Thyroid gland (tissue), 4 donors: ENCODE measurements at regions not wholly inside any gene's neighbourhood (a gene's known extent, or its start where the extent isn't known, plus 50 kb on each side); places are given as distances from the start of the nearest gene placed in this dataset.

ENCODE experiments used
- POLR2A ChIP-seq, 2 donors: fragments of 450-650 bp; IDR thresholded peaks; one replicate each; pipeline ENCODE4 v1.6.1; 2017; ENCODE audit warnings: antibody characterized with exemption in 2 of 2, mild to moderate bottlenecking in 2 of 2, moderate library complexity in 1 of 2
- TF ChIP-seq, protein P1 (sequence below), 6 experiments: fragments of 200-600 bp in 3 of 6; fragments of 450-650 bp in 3 of 6; sonication (generic) in 3 of 6; IDR thresholded peaks; one replicate each; pipeline ENCODE4 v1.5.1; 2016 to 2019; ENCODE audit warnings: antibody characterized with exemption in 6 of 6, mild to moderate bottlenecking in 2 of 6, inconsistent platforms in 1 of 6, moderate library complexity in 1 of 6

DNA sequence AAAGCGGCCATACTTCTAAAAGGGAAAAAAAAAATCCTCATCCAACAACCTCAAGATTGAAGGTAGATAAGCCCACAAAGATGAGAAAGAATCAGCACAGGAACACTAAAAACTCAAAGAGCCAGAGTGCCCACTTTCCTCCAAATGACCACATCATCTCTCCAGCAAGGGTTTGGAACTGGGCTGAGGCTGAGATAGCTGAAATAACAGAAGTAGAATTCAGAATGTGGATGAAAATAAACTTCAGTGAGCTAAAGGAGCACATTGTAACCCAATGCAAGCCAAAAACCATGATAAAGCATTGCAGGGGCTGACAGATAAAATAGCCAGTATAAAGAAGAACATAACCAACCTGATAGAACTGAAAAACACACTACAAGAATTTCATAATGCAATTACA, 158.7 kb upstream of the UBE2E2 start:
- no peak for TF ChIP-seq POLR2A (IDR thresholded peaks at IDR 0.05)
- TF ChIP-seq, protein P1, sequence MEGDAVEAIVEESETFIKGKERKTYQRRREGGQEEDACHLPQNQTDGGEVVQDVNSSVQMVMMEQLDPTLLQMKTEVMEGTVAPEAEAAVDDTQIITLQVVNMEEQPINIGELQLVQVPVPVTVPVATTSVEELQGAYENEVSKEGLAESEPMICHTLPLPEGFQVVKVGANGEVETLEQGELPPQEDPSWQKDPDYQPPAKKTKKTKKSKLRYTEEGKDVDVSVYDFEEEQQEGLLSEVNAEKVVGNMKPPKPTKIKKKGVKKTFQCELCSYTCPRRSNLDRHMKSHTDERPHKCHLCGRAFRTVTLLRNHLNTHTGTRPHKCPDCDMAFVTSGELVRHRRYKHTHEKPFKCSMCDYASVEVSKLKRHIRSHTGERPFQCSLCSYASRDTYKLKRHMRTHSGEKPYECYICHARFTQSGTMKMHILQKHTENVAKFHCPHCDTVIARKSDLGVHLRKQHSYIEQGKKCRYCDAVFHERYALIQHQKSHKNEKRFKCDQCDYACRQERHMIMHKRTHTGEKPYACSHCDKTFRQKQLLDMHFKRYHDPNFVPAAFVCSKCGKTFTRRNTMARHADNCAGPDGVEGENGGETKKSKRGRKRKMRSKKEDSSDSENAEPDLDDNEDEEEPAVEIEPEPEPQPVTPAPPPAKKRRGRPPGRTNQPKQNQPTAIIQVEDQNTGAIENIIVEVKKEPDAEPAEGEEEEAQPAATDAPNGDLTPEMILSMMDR (IDR thresholded peaks at IDR 0.05), result no peak
